ENCODE measurements at regions not wholly inside any gene's neighbourhood (a gene's known extent, or its start where the extent isn't known, plus 50 kb on each side); places are given as distances from the start of the nearest gene placed in this dataset.

DNA sequence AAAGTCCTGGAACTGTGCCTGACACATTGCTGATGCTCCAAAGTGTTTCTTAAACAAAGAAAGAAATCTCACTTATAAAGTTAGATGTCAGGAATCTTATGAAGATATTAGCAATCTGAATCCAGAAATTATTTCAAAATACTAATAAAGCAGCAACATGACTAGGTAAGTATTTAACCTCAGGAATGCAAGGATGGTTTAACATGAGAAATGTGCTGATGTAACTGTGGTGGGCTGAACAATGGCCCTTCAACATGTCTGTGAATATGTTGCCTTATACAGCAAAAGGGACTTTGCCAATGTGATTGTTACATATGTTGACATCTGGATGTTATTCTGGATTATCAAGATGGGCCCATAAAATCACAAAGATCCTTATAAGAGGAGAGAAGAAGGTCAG lies 87.1 kb downstream of the TEX36 start:
- no TSS peak for BruUV-seq (replicated peaks)
- CTCF ChIA-PET, result no interaction called here
- H3K4me1 ChIP-seq, result no peaks in the 10 kb centered on the region
- H3K4me3 Mint-ChIP-seq (ENCODE audit: unreplicated experiment), result no peak overlapping the region
- no peaks in the 10 kb centered on the region for H3K4me1 Mint-ChIP-seq (ENCODE audit: low read depth, unreplicated experiment)
- no peaks in the 10 kb centered on the region for H3K36me3 ChIP-seq (ENCODE audit: control insufficient read depth, insufficient read depth, low read length)
- H3K27me3 Mint-ChIP-seq (ENCODE audit: insufficient read depth, unreplicated experiment), result peaks cover 14% of the 10 kb centered on the region
- H3K4me3 ChIP-seq (ENCODE audit: low read depth, low read length), result no peak overlapping the region
- no peak overlapping the region for H3K27ac Mint-ChIP-seq (ENCODE audit: unreplicated experiment)
- peaks cover 40% of the 10 kb centered on the region for H3K9me3 Mint-ChIP-seq (ENCODE audit: unreplicated experiment)
- TF ChIP-seq CTCF (IDR thresholded peaks at IDR 0.05; ENCODE audit: insufficient read depth in 1 of 2, low read depth in 1 of 2, low read length in 1 of 2, severe bottlenecking in 1 of 2, unreplicated experiment in 1 of 2), result no peak
- intact Hi-C loops (cut with micrococcal nuclease; ENCODE audit: unreplicated experiment), result no loop called here
- no peaks in the 10 kb centered on the region for H3K27me3 ChIP-seq (replicated peaks; ENCODE audit: control insufficient read depth, insufficient read depth, low read length)
- no peak for DNase-seq
- POLR2A ChIA-PET, result no interaction called here
- no peaks in the 10 kb centered on the region for H3K36me3 Mint-ChIP-seq (ENCODE audit: insufficient read depth, unreplicated experiment)
- H3K9me3 ChIP-seq, result peaks cover 12% of the 10 kb centered on the region

DNA sequence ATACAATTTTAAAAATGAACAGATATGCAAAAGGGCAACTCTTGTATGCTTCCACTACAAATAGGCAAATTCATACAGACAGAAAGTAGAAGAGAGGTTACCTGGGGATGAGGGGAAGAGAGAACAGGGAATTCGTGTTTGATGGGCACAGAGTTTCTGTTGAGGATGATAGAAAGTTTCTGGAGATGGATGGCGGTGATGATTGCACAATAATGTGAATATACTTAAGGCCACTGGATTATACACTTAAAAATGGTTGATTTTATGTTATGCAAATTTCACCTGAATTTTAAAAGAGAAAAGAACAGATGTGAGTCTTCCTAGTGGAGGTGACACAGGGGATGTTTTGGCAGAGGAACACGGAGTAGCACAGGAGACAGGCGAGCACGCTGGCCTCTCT lies 89.3 kb downstream of the TEX36 start:
- Histone ChIP-seq H3K4me3 (ENCODE audit: low read depth, low read length) (no peak overlapping the region), H3K27me3 (replicated peaks; ENCODE audit: control insufficient read depth, insufficient read depth, low read length) (no peaks in the 10 kb centered on the region), H3K9me3 (peaks cover 12% of the 10 kb centered on the region), H3K4me1 (no peaks in the 10 kb centered on the region), H3K36me3 (ENCODE audit: control insufficient read depth, insufficient read depth, low read length) (no peaks in the 10 kb centered on the region)
- POLR2A ChIA-PET, result no interaction called here
- Mint-ChIP-seq H3K4me3 (ENCODE audit: unreplicated experiment) (no peak overlapping the region), H3K9me3 (ENCODE audit: unreplicated experiment) (peaks cover 24% of the 10 kb centered on the region), H3K4me1 (ENCODE audit: low read depth, unreplicated experiment) (no peaks in the 10 kb centered on the region), H3K36me3 (ENCODE audit: insufficient read depth, unreplicated experiment) (no peaks in the 10 kb centered on the region), H3K27me3 (ENCODE audit: insufficient read depth, unreplicated experiment) (peaks cover 10% of the 10 kb centered on the region), H3K27ac (ENCODE audit: unreplicated experiment) (no peak overlapping the region)
- CTCF ChIA-PET, result no interaction called here
- intact Hi-C loops (cut with micrococcal nuclease; ENCODE audit: unreplicated experiment), result no loop called here
- TF ChIP-seq CTCF (IDR thresholded peaks at IDR 0.05; ENCODE audit: insufficient read depth in 1 of 2, low read depth in 1 of 2, low read length in 1 of 2, severe bottlenecking in 1 of 2, unreplicated experiment in 1 of 2), result no peak
- BruUV-seq (replicated peaks), result no TSS peak
- no peak for DNase-seq

DNA sequence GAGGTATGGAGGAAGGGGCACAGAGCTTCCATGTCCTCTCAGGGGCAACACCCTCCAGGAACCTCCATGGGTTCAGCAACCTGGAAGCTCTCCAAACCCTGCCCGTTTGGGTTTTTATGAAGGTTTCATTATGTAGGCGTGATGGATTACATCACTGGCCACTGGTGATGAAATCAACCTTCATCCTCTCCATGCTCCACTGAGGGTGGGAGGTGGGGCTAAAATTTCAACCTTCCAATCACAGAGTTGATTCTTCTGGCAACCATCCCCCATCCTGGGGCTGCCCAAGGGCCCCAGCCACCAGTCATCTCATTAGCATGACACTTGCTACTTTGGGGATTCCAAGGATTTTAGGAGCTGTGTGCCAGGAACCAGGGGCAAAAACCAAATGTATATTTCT lies 90.1 kb downstream of the TEX36 start:
- no peak overlapping the region for H3K4me3 ChIP-seq (ENCODE audit: low read depth, low read length)
- peaks cover 12% of the 10 kb centered on the region for H3K9me3 ChIP-seq
- no peak for DNase-seq
- Mint-ChIP-seq H3K4me1 (ENCODE audit: low read depth, unreplicated experiment) (no peaks in the 10 kb centered on the region), H3K27me3 (ENCODE audit: insufficient read depth, unreplicated experiment) (peaks cover 13% of the 10 kb centered on the region), H3K4me3 (ENCODE audit: unreplicated experiment) (no peak overlapping the region), H3K9me3 (ENCODE audit: unreplicated experiment) (peaks cover 24% of the 10 kb centered on the region), H3K27ac (ENCODE audit: unreplicated experiment) (no peak overlapping the region), H3K36me3 (ENCODE audit: insufficient read depth, unreplicated experiment) (no peaks in the 10 kb centered on the region)
- TF ChIP-seq CTCF (IDR thresholded peaks at IDR 0.05; ENCODE audit: insufficient read depth in 1 of 2, low read depth in 1 of 2, low read length in 1 of 2, severe bottlenecking in 1 of 2, unreplicated experiment in 1 of 2), result no peak
- H3K4me1 ChIP-seq, result no peaks in the 10 kb centered on the region
- H3K27me3 ChIP-seq (replicated peaks; ENCODE audit: control insufficient read depth, insufficient read depth, low read length), result no peaks in the 10 kb centered on the region
- CTCF ChIA-PET, result no interaction called here
- H3K36me3 ChIP-seq (ENCODE audit: control insufficient read depth, insufficient read depth, low read length), result no peaks in the 10 kb centered on the region
- intact Hi-C loops (cut with micrococcal nuclease; ENCODE audit: unreplicated experiment), result no loop called here
- POLR2A ChIA-PET, result no interaction called here
- no TSS peak for BruUV-seq (replicated peaks)
